ENCODE measurements at regions not wholly inside any gene's neighbourhood (a gene's known extent, or its start where the extent isn't known, plus 50 kb on each side); places are given as distances from the start of the nearest gene placed in this dataset.

- TF ChIP-seq ESRRA (CRISPR knock-in tag; IDR thresholded peaks at IDR 0.05; ENCODE audit: borderline replicate concordance) (no peak), FOXJ3 (CRISPR knock-in tag; IDR thresholded peaks at IDR 0.05; ENCODE audit: borderline replicate concordance) (no peak), ATF1 (CRISPR knock-in tag; IDR thresholded peaks at IDR 0.05) (no peak), NFE2L1 (CRISPR knock-in tag; IDR thresholded peaks at IDR 0.05) (no peak), ZNF121 (CRISPR knock-in tag; IDR thresholded peaks at IDR 0.05) (no peak), ETV6 (CRISPR knock-in tag; IDR thresholded peaks at IDR 0.05) (no peak), NR1H2 (CRISPR knock-in tag; IDR thresholded peaks at IDR 0.05) (no peak), FOXK1 (CRISPR knock-in tag; IDR thresholded peaks at IDR 0.05) (no peak), ERG (CRISPR knock-in tag; IDR thresholded peaks at IDR 0.05) (no peak), CBFB (CRISPR knock-in tag; IDR thresholded peaks at IDR 0.05; ENCODE audit: low read depth) (no peak)
- TF ChIP-seq, protein P1, sequence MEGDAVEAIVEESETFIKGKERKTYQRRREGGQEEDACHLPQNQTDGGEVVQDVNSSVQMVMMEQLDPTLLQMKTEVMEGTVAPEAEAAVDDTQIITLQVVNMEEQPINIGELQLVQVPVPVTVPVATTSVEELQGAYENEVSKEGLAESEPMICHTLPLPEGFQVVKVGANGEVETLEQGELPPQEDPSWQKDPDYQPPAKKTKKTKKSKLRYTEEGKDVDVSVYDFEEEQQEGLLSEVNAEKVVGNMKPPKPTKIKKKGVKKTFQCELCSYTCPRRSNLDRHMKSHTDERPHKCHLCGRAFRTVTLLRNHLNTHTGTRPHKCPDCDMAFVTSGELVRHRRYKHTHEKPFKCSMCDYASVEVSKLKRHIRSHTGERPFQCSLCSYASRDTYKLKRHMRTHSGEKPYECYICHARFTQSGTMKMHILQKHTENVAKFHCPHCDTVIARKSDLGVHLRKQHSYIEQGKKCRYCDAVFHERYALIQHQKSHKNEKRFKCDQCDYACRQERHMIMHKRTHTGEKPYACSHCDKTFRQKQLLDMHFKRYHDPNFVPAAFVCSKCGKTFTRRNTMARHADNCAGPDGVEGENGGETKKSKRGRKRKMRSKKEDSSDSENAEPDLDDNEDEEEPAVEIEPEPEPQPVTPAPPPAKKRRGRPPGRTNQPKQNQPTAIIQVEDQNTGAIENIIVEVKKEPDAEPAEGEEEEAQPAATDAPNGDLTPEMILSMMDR (IDR thresholded peaks at IDR 0.05), result no peak
- TF ChIP-seq, protein P2, sequence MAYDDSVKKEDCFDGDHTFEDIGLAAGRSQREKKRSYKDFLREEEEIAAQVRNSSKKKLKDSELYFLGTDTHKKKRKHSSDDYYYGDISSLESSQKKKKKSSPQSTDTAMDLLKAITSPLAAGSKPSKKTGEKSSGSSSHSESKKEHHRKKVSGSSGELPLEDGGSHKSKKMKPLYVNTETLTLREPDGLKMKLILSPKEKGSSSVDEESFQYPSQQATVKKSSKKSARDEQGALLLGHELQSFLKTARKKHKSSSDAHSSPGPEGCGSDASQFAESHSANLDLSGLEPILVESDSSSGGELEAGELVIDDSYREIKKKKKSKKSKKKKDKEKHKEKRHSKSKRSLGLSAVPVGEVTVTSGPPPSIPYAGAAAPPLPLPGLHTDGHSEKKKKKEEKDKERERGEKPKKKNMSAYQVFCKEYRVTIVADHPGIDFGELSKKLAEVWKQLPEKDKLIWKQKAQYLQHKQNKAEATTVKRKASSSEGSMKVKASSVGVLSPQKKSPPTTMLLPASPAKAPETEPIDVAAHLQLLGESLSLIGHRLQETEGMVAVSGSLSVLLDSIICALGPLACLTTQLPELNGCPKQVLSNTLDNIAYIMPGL (CRISPR knock-in tag; IDR thresholded peaks at IDR 0.05), result no peak
Measured at GRCh38 chr4:140256335-140256734, 102.4 kb upstream of the MAML3 start.

Data from WTC11 (cell line).